Mesenchymal stem cell (in vitro differentiated cells and primary cell): ENCODE measurements at regions not wholly inside any gene's neighbourhood (a gene's known extent, or its start where the extent isn't known, plus 50 kb on each side); places are given as distances from the start of the nearest gene placed in this dataset.

ENCODE experiments used
- DNase-seq: peaks from one replicate; pipeline ENCODE4 v3.0.0-alpha.2; 2013
- H2AFZ ChIP-seq: one replicate; pipeline ENCODE4 v1.6.1; 2013; ENCODE audit warnings: low read depth, mild to moderate bottlenecking, control low read depth, inconsistent platforms, low read length, moderate library complexity
- H2AK5ac ChIP-seq: 2 replicates; pipeline ENCODE4 v1.6.1; 2013; ENCODE audit warnings: low read length, moderate library complexity, mild to moderate bottlenecking, inconsistent platforms; ENCODE audit not compliant: severe bottlenecking
- H2BK120ac ChIP-seq: one replicate; pipeline ENCODE4 v1.6.1; 2013; ENCODE audit warnings: low read depth, mild to moderate bottlenecking, inconsistent platforms, low read length, moderate library complexity
- H2BK12ac ChIP-seq, 2 experiments: one replicate each; pipeline ENCODE4 v1.6.1; 2013; ENCODE audit warnings: inconsistent platforms in 2 of 2, low read length in 2 of 2, mild to moderate bottlenecking in 2 of 2, moderate library complexity in 2 of 2, control low read depth in 1 of 2
- H2BK15ac ChIP-seq: one replicate; pipeline ENCODE4 v1.6.1; 2013; ENCODE audit warnings: mild to moderate bottlenecking, low read depth, inconsistent platforms; ENCODE audit not compliant: poor library complexity, severe bottlenecking
- H2BK5ac ChIP-seq: 2 replicates; pipeline ENCODE4 v1.6.1; 2013; ENCODE audit warnings: low read depth, mild to moderate bottlenecking, low read length, control low read depth, inconsistent platforms; ENCODE audit not compliant: poor library complexity, severe bottlenecking
- H3K14ac ChIP-seq, 2 experiments: one replicate each; pipeline ENCODE4 v1.6.1; 2013; ENCODE audit warnings: inconsistent platforms in 2 of 2, low read length in 2 of 2, control low read depth in 1 of 2, mild to moderate bottlenecking in 1 of 2, moderate library complexity in 1 of 2
- H3K18ac ChIP-seq, 2 experiments: one replicate each; pipeline ENCODE4 v1.6.1; 2013; ENCODE audit warnings: inconsistent platforms in 2 of 2, low read length in 2 of 2, control low read depth in 1 of 2, low read depth in 1 of 2, mild to moderate bottlenecking in 1 of 2
- H3K23ac ChIP-seq, 2 experiments: one replicate each; pipeline ENCODE4 v1.6.1; 2013; ENCODE audit warnings: inconsistent platforms in 2 of 2, low read length in 2 of 2, mild to moderate bottlenecking in 2 of 2, moderate library complexity in 2 of 2, control low read depth in 1 of 2
- H3K27ac ChIP-seq: 2 replicates; pipeline ENCODE4 v1.5.1; 2013; ENCODE audit warnings: mild to moderate bottlenecking, moderate library complexity, low read length, control low read depth, inconsistent platforms; ENCODE audit not compliant: poor library complexity, severe bottlenecking
- H3K27me3 ChIP-seq, 2 experiments: 2 replicates each; pipeline versions ENCODE4 v1.6.1 to v1.7.0; 2013; ENCODE audit warnings: low read length in 2 of 2, mild to moderate bottlenecking in 2 of 2, moderate library complexity in 2 of 2, control low read depth in 1 of 2, inconsistent platforms in 1 of 2; ENCODE audit not compliant: control insufficient read depth in 1 of 2, insufficient read depth in 1 of 2
- H3K36me3 ChIP-seq, 2 experiments: 2 replicates each; pipeline versions ENCODE4 v1.6.1 to v1.7.0; 2013; ENCODE audit warnings: low read length in 2 of 2, control low read depth in 1 of 2, inconsistent platforms in 1 of 2, low read depth in 1 of 2, mild to moderate bottlenecking in 1 of 2; ENCODE audit not compliant: insufficient read depth in 2 of 2, control insufficient read depth in 1 of 2
- H3K4ac ChIP-seq, 2 experiments: one replicate each; pipeline ENCODE4 v1.6.1; 2013; ENCODE audit warnings: inconsistent platforms in 2 of 2, low read length in 2 of 2, mild to moderate bottlenecking in 2 of 2, moderate library complexity in 2 of 2, control low read depth in 1 of 2, low read depth in 1 of 2
- H3K4me1 ChIP-seq: 2 replicates; pipeline ENCODE4 v1.6.1; 2013; ENCODE audit warnings: low read depth, low read length, control low read depth; ENCODE audit not compliant: control insufficient read depth, insufficient read depth
- H3K4me2 ChIP-seq: 2 replicates; pipeline ENCODE4 v1.6.1; 2013; ENCODE audit warnings: low read length, mild to moderate bottlenecking, inconsistent platforms; ENCODE audit not compliant: poor library complexity, severe bottlenecking
- H3K4me3 ChIP-seq, 2 experiments: 2 replicates each; pipeline versions ENCODE4 v1.5.1 to v1.7.0; 2013; ENCODE audit warnings: low read length in 2 of 2, mild to moderate bottlenecking in 2 of 2, control low read depth in 1 of 2, low read depth in 1 of 2; ENCODE audit not compliant: insufficient read depth in 1 of 2
- H3K79me1 ChIP-seq: replicated peaks from 2 replicates; pipeline ENCODE4 v1.6.1; 2013; ENCODE audit warnings: mild to moderate bottlenecking, control low read depth, low read length, inconsistent platforms; ENCODE audit not compliant: poor library complexity, severe bottlenecking
- H3K9ac ChIP-seq: 2 replicates; pipeline ENCODE4 v1.7.0; 2013; ENCODE audit warnings: mild to moderate bottlenecking, low read length, moderate library complexity
- H3K9me3 ChIP-seq: 2 replicates; pipeline ENCODE4 v1.7.0; 2013; ENCODE audit warnings: mild to moderate bottlenecking, low read length; ENCODE audit not compliant: control insufficient read depth
- H4K8ac ChIP-seq: one replicate; pipeline ENCODE4 v1.6.1; 2013; ENCODE audit warnings: inconsistent platforms, mild to moderate bottlenecking, low read length, moderate library complexity
- H4K91ac ChIP-seq: one replicate; pipeline ENCODE4 v1.6.1; 2013; ENCODE audit warnings: mild to moderate bottlenecking, low read length, inconsistent platforms
- WGBS: methylation state at CpG from one replicate; pipeline ENCODE4 v1.1.7; 2013; ENCODE audit warnings: mixed read lengths; 5-methylcytosine and 5-hydroxymethylcytosine counted together

DNA sequence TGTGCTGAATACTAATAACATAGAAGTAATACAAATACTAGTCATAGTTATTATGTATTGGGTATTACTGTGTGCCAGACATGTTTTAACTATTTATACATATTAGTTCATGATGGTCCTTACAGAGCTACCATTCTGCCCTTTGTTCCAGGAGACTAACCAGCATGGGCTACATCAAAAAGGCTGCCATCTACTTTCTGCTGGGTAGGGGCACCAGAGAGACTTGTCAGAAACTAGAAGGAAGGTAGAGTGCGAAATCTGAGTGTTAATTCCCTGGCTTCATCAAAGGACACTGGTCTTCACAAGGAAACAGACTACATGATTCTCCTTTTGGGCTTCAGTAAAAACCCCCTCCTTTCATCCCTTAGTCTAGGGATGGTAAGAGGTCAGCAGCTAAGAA lies 347.8 kb downstream of the GBA3 start:
- WGBS = no CpG with 5 or more reads among the region's 1 CpG
- Histone ChIP-seq H3K4me3 (no peak overlapping the region), H3K4ac (no peak overlapping the region)

GRCh38 chr4:23039818-23040217 lies 347.1 kb downstream of the GBA3 start:
- no peak for DNase-seq
- no peak overlapping the region for H3K23ac ChIP-seq
- H4K8ac ChIP-seq = no peak overlapping the region
- H3K4ac ChIP-seq = no peak overlapping the region
- no peaks in the 10 kb centered on the region for H3K27me3 ChIP-seq
- no peak overlapping the region for H3K14ac ChIP-seq
- no peak overlapping the region for H3K18ac ChIP-seq
- 81% methylated on average over 1 of the region's 1 CpG for WGBS
- no peak overlapping the region for H2AFZ ChIP-seq
- no peaks in the 10 kb centered on the region for H3K4me1 ChIP-seq
- H3K36me3 ChIP-seq = no peaks in the 10 kb centered on the region
- no peak overlapping the region for H3K27ac ChIP-seq
- H2BK12ac ChIP-seq = no peak overlapping the region
- no peak overlapping the region for H2BK120ac ChIP-seq
- no peaks in the 10 kb centered on the region for H3K79me1 ChIP-seq
- no peak overlapping the region for H3K4me3 ChIP-seq
- no peak overlapping the region for H2AK5ac ChIP-seq
- H4K91ac ChIP-seq = no peak overlapping the region
- H2BK15ac ChIP-seq = no peak overlapping the region
- peaks cover 3% of the 10 kb centered on the region for H3K9me3 ChIP-seq
- H3K9ac ChIP-seq = no peak overlapping the region
- no peak overlapping the region for H2BK5ac ChIP-seq
- no peak overlapping the region for H3K4me2 ChIP-seq

More for the DNA sequence above, 347.8 kb downstream of the GBA3 start:
- Histone ChIP-seq H2AK5ac (no peak overlapping the region), H3K79me1 (no peaks in the 10 kb centered on the region), H3K18ac (no peak overlapping the region), H4K91ac (no peak overlapping the region), H3K36me3 (no peaks in the 10 kb centered on the region), H2BK5ac (no peak overlapping the region), H2BK15ac (no peak overlapping the region), H3K9ac (no peak overlapping the region), H3K4me2 (no peak overlapping the region), H3K9me3 (peaks cover 3% of the 10 kb centered on the region), H3K23ac (no peak overlapping the region), H3K27ac (no peak overlapping the region), H2BK12ac (no peak overlapping the region), H3K4me1 (no peaks in the 10 kb centered on the region), H2BK120ac (no peak overlapping the region), H4K8ac (no peak overlapping the region), H3K14ac (no peak overlapping the region), H3K27me3 (no peaks in the 10 kb centered on the region), H2AFZ (no peak overlapping the region)
- DNase-seq = no peak

DNA sequence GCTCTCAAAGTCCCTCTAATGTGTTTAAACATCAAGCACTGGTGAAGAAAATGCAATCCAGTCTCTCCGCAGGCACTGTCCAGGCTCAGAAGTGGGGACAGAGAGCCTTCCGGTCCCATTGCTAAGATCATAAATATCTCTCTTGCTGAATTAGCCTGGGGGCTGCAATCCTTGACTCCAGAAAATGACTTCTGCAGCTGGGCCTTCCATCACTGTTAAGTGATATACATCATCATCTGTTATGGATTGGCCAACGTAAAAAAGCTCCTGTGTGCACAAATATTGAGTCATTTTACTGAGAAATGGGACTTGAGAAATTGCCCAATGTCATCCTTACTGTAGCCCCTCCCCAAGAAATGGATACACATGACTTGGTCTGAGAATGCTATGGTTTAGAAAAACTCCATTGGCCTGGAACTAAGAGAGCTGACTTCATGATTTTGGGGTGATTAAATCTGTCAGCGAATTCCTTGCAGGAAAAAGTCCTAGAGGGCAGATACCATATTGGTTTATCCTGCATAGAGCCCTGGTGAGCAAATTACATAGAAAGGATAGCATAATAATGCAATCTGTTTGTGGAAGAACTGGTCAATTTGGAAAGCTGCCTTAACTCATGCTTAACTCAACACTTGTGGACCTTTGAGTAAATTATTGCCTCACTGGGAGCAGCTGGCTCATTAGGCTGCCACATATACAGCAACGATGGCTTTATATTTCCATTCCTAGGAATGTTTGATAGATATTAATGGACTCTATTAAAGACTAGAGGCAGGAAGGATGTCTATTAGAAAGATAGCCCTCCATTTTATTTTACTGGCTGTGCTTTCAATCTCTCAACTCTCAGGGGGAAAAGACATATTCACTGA lies 346.1 kb downstream of the GBA3 start:
- H3K4me1 ChIP-seq = no peaks in the 10 kb centered on the region
- no peak overlapping the region for H3K14ac ChIP-seq
- no peak overlapping the region for H4K8ac ChIP-seq
- no peak overlapping the region for H3K23ac ChIP-seq
- no peak for DNase-seq
- H3K18ac ChIP-seq = no peak overlapping the region
- H4K91ac ChIP-seq = no peak overlapping the region
- no peaks in the 10 kb centered on the region for H3K36me3 ChIP-seq
- H3K9ac ChIP-seq = no peak overlapping the region
- 56% methylated on average over 4 of the region's 5 CpGs for WGBS
- H2BK120ac ChIP-seq = no peak overlapping the region
- no peak overlapping the region for H2AK5ac ChIP-seq
- H3K27me3 ChIP-seq = no peaks in the 10 kb centered on the region
- peaks cover 3% of the 10 kb centered on the region for H3K9me3 ChIP-seq
- H3K4me3 ChIP-seq = no peak overlapping the region
- no peak overlapping the region for H2AFZ ChIP-seq
- H2BK15ac ChIP-seq = no peak overlapping the region
- peak overlapping the region; percentile 12 for H3K27ac ChIP-seq
- no peak overlapping the region for H3K4me2 ChIP-seq
- no peak overlapping the region for H3K4ac ChIP-seq
- H2BK12ac ChIP-seq = no peak overlapping the region
- H3K79me1 ChIP-seq = no peaks in the 10 kb centered on the region
- H2BK5ac ChIP-seq = no peak overlapping the region

- 98% methylated on average over 8 of the region's 10 CpGs for WGBS
Measured at GRCh38 chr4:23036921-23037495, 344.3 kb downstream of the GBA3 start.

More at GRCh38 chr4:23036921-23037495, 344.3 kb downstream of the GBA3 start:
- H3K14ac ChIP-seq = no peak overlapping the region
- no peak overlapping the region for H3K4ac ChIP-seq
- no peaks in the 10 kb centered on the region for H3K79me1 ChIP-seq
- H3K36me3 ChIP-seq = no peaks in the 10 kb centered on the region
- no peak overlapping the region for H3K27ac ChIP-seq
- no peak for DNase-seq
- H3K9me3 ChIP-seq = peaks cover 3% of the 10 kb centered on the region
- no peaks in the 10 kb centered on the region for H3K27me3 ChIP-seq
- no peak overlapping the region for H3K18ac ChIP-seq
- no peak overlapping the region for H4K91ac ChIP-seq
- H2BK12ac ChIP-seq = no peak overlapping the region
- no peak overlapping the region for H4K8ac ChIP-seq
- H2BK120ac ChIP-seq = no peak overlapping the region
- H2AK5ac ChIP-seq = no peak overlapping the region
- H3K4me2 ChIP-seq = no peak overlapping the region
- no peaks in the 10 kb centered on the region for H3K4me1 ChIP-seq
- H2BK5ac ChIP-seq = no peak overlapping the region
- H3K23ac ChIP-seq = no peak overlapping the region
- no peak overlapping the region for H2AFZ ChIP-seq
- no peak overlapping the region for H2BK15ac ChIP-seq
- no peak overlapping the region for H3K9ac ChIP-seq
- no peak overlapping the region for H3K4me3 ChIP-seq
